ENCODE measurements at regions not wholly inside any gene's neighbourhood (a gene's known extent, or its start where the extent isn't known, plus 50 kb on each side); places are given as distances from the start of the nearest gene placed in this dataset.

- Histone ChIP-seq H3K4me3 (replicated peaks in 1 of 2; ENCODE audit: low read depth in 1 of 2, low read length in 2 of 2) (no peak overlapping the region), H3K36me3 (ENCODE audit: control insufficient read depth in 1 of 2, insufficient read depth in 2 of 2, low read length in 2 of 2) (no peaks in the 10 kb centered on the region), H4K20me1 (ENCODE audit: insufficient read depth) (no peaks in the 10 kb centered on the region), H3K4me1 (ENCODE audit: control insufficient read depth in 1 of 2, insufficient read depth in 2 of 2, low read length in 2 of 2) (no peaks in the 10 kb centered on the region), H3K27ac (ENCODE audit: low read depth, low read length) (no peak overlapping the region), H3K79me2 (ENCODE audit: insufficient read depth, low read length) (no peaks in the 10 kb centered on the region), H2AFZ (ENCODE audit: low read depth, low read length, poor library complexity, severe bottlenecking) (no peak overlapping the region), H3K9me3 (ENCODE audit: control insufficient read depth in 1 of 2, insufficient read depth in 1 of 2, low read depth in 1 of 2, low read length in 2 of 2) (no peaks in the 10 kb centered on the region), H3K27me3 (ENCODE audit: insufficient read depth, low read length) (peaks cover 40% of the 10 kb centered on the region), H3K9me2 (ENCODE audit: insufficient read depth) (no peaks in the 10 kb centered on the region), H3K4me2 (ENCODE audit: low read length) (no peak overlapping the region), H3K9ac (ENCODE audit: low read length) (no peak overlapping the region)
- intact Hi-C loops (cut with micrococcal nuclease), result no loop called here
- ChIA-PET CTCF (no interaction called here), POLR2A (no interaction called here), RAD21 (ENCODE audit: low non-redundant PET in 1 of 2, low total read pairs in 2 of 2, uncharacterized antibody in 2 of 2, unreplicated experiment in 2 of 2) (no interaction called here)
- no peak for ATAC-seq
- no TSS peak for BruUV-seq (replicated peaks)
- no peak for DNase-seq (ENCODE audit: low read depth, low spot score)
- TF ChIP-seq SIN3A (IDR thresholded peaks at IDR 0.05; ENCODE audit: low read depth) (no peak), POLR2AphosphoS5 (IDR thresholded peaks at IDR 0.05; ENCODE audit: low read depth, low read length) (no peak), REST (IDR thresholded peaks at IDR 0.05; ENCODE audit: low read depth) (no peak), FOSL1 (IDR thresholded peaks at IDR 0.05; ENCODE audit: low read depth) (no peak), ZFX (IDR thresholded peaks at IDR 0.05) (no peak), CBX3 (IDR thresholded peaks at IDR 0.05; ENCODE audit: low read depth) (no peak), MAX (IDR thresholded peaks at IDR 0.05) (no peak), EZH2phosphoT487 (IDR thresholded peaks at IDR 0.05; ENCODE audit: borderline replicate concordance) (no peak), SP1 (IDR thresholded peaks at IDR 0.05; ENCODE audit: low read depth) (no peak), ELF1 (IDR thresholded peaks at IDR 0.05; ENCODE audit: borderline replicate concordance, low read depth) (no peak), SRF (IDR thresholded peaks at IDR 0.05; ENCODE audit: low read depth) (no peak), ZNF274 (IDR thresholded peaks at IDR 0.05; ENCODE audit: low read depth, low read length) (no peak), TCF7L2 (IDR thresholded peaks at IDR 0.05; ENCODE audit: borderline replicate concordance, extremely low read depth, insufficient read depth, insufficient read length) (no peak)
These were observed 209.2 kb upstream of the PMEPA1 start for GRCh38 chr20:57919049-57919448.

All from HCT116 (cell line).